ENCODE measurements at regions not wholly inside any gene's neighbourhood (a gene's known extent, or its start where the extent isn't known, plus 50 kb on each side); places are given as distances from the start of the nearest gene placed in this dataset.

- no peak overlapping the region for H3K27ac ChIP-seq
- TF ChIP-seq CTCF (IDR thresholded peaks at IDR 0.05) (no peak), ZFX (IDR thresholded peaks at IDR 0.05; ENCODE audit: borderline replicate concordance) (no peak)
Observed at GRCh38 chr3:72347819-72348319, 500.4 kb downstream of the SHQ1 start.

GRCh38 chr3:72346526-72346926 is 501.7 kb downstream of the SHQ1 start:
- TF ChIP-seq ZFX (IDR thresholded peaks at IDR 0.05; ENCODE audit: borderline replicate concordance) (no peak), CTCF (IDR thresholded peaks at IDR 0.05) (no peak)
- no peak overlapping the region for H3K27ac ChIP-seq

- TF ChIP-seq ZFX (IDR thresholded peaks at IDR 0.05; ENCODE audit: borderline replicate concordance): no peak
- TF ChIP-seq CTCF (IDR thresholded peaks at IDR 0.05): no peak
- no peak overlapping the region for H3K27ac ChIP-seq
Observed at GRCh38 chr3:72345980-72346379, 502.3 kb downstream of the SHQ1 start.

GRCh38 chr3:72345237-72345878 is 502.9 kb downstream of the SHQ1 start:
- TF ChIP-seq CTCF (IDR thresholded peaks at IDR 0.05) (no peak), ZFX (IDR thresholded peaks at IDR 0.05; ENCODE audit: borderline replicate concordance) (no peak)
- no peak overlapping the region for H3K27ac ChIP-seq

GRCh38 chr3:72344647-72345046 is 503.6 kb downstream of the SHQ1 start:
- H3K27ac ChIP-seq: no peak overlapping the region
- TF ChIP-seq ZFX (IDR thresholded peaks at IDR 0.05; ENCODE audit: borderline replicate concordance) (no peak), CTCF (IDR thresholded peaks at IDR 0.05) (no peak)

GRCh38 chr3:72344236-72344635 is 504.0 kb downstream of the SHQ1 start:
- TF ChIP-seq ZFX (IDR thresholded peaks at IDR 0.05; ENCODE audit: borderline replicate concordance): no peak
- no peak for TF ChIP-seq CTCF (IDR thresholded peaks at IDR 0.05)
- no peak overlapping the region for H3K27ac ChIP-seq

- TF ChIP-seq ZFX (IDR thresholded peaks at IDR 0.05; ENCODE audit: borderline replicate concordance) (no peak), CTCF (IDR thresholded peaks at IDR 0.05) (no peak)
Observed at GRCh38 chr3:72343078-72343477, 505.2 kb downstream of the SHQ1 start.

More at GRCh38 chr3:72343078-72343477, 505.2 kb downstream of the SHQ1 start:
- no peak overlapping the region for H3K27ac ChIP-seq
